Glutamatergic neuron (in vitro differentiated cells): ENCODE measurements at regions not wholly inside any gene's neighbourhood (a gene's known extent, or its start where the extent isn't known, plus 50 kb on each side); places are given as distances from the start of the nearest gene placed in this dataset.

ENCODE experiments used
- DNase-seq: peaks from one replicate; pipeline ENCODE4 v3.0.0; 2022
- H3K27ac Mint-ChIP-seq: one replicate; pipeline ENCODE4 v1.8.0; 2020; ENCODE audit warnings: mild to moderate bottlenecking, mixed read lengths, inconsistent platforms; ENCODE audit not compliant: unreplicated experiment
- H3K27me3 Mint-ChIP-seq: one replicate; pipeline ENCODE4 v1.8.0; 2020; ENCODE audit warnings: mild to moderate bottlenecking, moderate library complexity, mixed read lengths, inconsistent platforms; ENCODE audit not compliant: unreplicated experiment
- H3K36me3 Mint-ChIP-seq: one replicate; pipeline ENCODE4 v1.8.0; 2020; ENCODE audit warnings: mild to moderate bottlenecking, mixed read lengths, inconsistent platforms; ENCODE audit not compliant: unreplicated experiment
- H3K4me1 Mint-ChIP-seq: one replicate; pipeline ENCODE4 v1.8.0; 2020; ENCODE audit warnings: mild to moderate bottlenecking, low read depth, mixed read lengths, inconsistent platforms; ENCODE audit not compliant: unreplicated experiment
- H3K4me3 Mint-ChIP-seq: one replicate; pipeline ENCODE4 v1.8.0; 2020; ENCODE audit warnings: mild to moderate bottlenecking, mixed read lengths, inconsistent platforms; ENCODE audit not compliant: unreplicated experiment
- H3K9me3 Mint-ChIP-seq: one replicate; pipeline ENCODE4 v1.8.0; 2020; ENCODE audit warnings: mild to moderate bottlenecking, moderate library complexity, mixed read lengths, inconsistent platforms; ENCODE audit not compliant: unreplicated experiment
- TF ChIP-seq, protein P1 (sequence below): fragments of 200-600 bp; sonication (generic); IDR thresholded peaks from one replicate; pipeline ENCODE4 v1.5.0; 2021; ENCODE audit not compliant: partially characterized antibody, unreplicated experiment

DNA sequence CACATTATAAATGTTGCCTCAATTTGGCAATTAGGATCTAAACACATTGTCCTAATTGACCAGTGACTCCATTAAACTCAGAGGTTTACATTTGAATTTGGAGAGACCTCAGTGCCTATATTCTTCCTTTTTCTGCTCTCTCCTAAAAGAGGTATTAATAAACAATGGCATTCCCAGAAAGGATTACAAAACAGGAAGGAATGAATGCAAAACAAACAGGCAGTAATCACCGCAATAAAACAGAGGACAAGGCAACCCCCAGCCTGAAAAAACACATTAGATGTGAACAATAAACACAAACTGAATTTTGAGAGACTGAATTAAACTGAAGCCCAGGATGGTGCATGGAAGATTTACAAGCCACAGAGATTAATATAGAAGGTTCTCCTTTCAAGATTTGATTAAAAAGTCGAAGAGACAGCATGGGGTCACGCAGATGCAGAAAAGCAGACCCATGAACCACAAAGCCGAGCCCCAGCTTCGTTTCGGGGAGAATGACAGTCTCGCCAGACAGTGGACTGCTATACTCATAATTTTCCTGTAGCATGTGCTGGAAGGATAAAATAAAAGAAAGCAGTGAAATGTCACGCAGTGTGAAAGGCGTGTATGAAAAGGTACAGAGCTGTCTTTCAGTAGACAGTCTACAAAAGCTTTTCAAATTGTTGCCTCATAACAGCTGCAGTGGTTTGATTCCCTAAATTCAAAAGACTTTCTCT, 503.0 kb downstream of the LIG4 start:
- TF ChIP-seq, protein P1, sequence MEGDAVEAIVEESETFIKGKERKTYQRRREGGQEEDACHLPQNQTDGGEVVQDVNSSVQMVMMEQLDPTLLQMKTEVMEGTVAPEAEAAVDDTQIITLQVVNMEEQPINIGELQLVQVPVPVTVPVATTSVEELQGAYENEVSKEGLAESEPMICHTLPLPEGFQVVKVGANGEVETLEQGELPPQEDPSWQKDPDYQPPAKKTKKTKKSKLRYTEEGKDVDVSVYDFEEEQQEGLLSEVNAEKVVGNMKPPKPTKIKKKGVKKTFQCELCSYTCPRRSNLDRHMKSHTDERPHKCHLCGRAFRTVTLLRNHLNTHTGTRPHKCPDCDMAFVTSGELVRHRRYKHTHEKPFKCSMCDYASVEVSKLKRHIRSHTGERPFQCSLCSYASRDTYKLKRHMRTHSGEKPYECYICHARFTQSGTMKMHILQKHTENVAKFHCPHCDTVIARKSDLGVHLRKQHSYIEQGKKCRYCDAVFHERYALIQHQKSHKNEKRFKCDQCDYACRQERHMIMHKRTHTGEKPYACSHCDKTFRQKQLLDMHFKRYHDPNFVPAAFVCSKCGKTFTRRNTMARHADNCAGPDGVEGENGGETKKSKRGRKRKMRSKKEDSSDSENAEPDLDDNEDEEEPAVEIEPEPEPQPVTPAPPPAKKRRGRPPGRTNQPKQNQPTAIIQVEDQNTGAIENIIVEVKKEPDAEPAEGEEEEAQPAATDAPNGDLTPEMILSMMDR, result no peak
- Mint-ChIP-seq H3K27ac (no peak overlapping the region), H3K4me1 (peaks cover 9% of the 10 kb centered on the region), H3K36me3 (no peaks in the 10 kb centered on the region), H3K27me3 (peaks cover 4% of the 10 kb centered on the region), H3K4me3 (no peak overlapping the region), H3K9me3 (no peaks in the 10 kb centered on the region)
- no peak for DNase-seq

DNA sequence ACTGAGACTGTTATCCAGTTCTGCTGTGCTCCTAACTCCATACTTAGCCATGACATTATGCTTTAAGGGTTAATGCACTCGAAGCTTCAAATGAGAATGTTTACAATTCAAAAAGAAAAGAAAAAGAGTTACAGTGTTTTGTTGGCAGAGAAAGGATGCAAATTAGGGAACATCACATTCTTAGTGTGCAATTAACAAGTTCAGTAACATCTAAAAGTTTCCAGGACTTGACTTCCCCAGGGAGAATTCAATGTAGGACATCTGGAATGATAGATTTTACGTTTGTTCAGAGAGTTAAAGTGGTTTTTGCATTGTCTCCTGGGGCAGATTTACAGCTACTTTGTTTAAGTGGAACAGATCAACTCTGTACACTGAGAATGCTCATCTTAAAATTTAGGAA, 525.2 kb downstream of the LIG4 start:
- Mint-ChIP-seq H3K4me3 (no peak overlapping the region), H3K4me1 (peaks cover 30% of the 10 kb centered on the region), H3K9me3 (no peaks in the 10 kb centered on the region), H3K36me3 (no peaks in the 10 kb centered on the region), H3K27ac (no peak overlapping the region), H3K27me3 (no peaks in the 10 kb centered on the region)
- no peak for DNase-seq
- TF ChIP-seq, protein P1, result no peak

DNA sequence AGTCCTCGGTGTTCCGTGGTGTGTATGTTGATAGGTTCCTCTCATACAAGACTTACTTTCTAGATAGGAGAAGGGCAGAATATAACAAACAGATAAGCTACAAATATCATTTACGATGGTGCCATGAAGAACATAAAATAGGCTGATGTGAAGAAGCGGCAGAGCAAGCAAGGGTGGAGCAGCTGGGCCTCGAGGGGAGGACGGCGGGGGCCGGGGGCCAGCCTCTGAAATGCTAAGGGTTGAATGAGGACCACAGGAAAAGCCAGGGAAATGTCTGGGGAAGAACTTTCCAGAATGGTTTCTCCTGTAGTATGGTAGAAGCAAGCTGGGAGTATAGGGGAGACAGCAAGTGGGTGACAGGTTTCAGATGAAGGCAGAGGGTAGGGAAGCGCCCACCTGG, 529.5 kb downstream of the LIG4 start:
- no peak for DNase-seq
- Mint-ChIP-seq H3K27me3 (no peaks in the 10 kb centered on the region), H3K4me1 (peaks cover 50% of the 10 kb centered on the region)

DNA sequence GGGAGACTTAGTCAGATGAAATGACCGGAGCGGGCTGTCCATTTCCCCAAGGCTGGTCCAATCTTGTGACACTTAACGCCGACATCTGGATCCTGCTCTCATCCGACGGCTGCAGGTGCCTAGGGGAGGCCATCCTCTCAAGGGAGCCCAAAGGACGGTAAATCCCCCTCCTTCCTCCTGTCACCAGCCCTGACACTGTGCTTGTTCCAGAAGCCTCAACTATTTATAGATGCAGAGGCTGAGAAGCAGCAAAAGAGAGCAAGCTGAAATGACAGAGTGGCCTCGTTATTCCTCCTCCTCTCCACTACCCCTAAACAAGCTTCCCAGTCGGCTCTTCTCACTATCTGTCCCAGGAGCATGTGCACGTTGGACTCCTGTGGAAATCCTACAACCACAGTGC, 533.7 kb downstream of the LIG4 start:
- H3K4me3 Mint-ChIP-seq, result peak overlapping the region; percentile 56
- H3K36me3 Mint-ChIP-seq, result no peaks in the 10 kb centered on the region
- TF ChIP-seq, protein P1, result no peak
- H3K27me3 Mint-ChIP-seq, result no peaks in the 10 kb centered on the region
- peaks cover 28% of the 10 kb centered on the region for H3K4me1 Mint-ChIP-seq
- H3K9me3 Mint-ChIP-seq, result peaks cover 2% of the 10 kb centered on the region
- DNase-seq, result peak; percentile 25
- H3K27ac Mint-ChIP-seq, result peak overlapping the region; percentile 82

More for the DNA sequence above, 529.5 kb downstream of the LIG4 start:
- H3K36me3 Mint-ChIP-seq, result no peaks in the 10 kb centered on the region
- TF ChIP-seq, protein P1, result no peak
- H3K4me3 Mint-ChIP-seq, result peak overlapping the region; percentile 8
- peak overlapping the region; percentile 1 for H3K27ac Mint-ChIP-seq
- H3K9me3 Mint-ChIP-seq, result no peaks in the 10 kb centered on the region

DNA sequence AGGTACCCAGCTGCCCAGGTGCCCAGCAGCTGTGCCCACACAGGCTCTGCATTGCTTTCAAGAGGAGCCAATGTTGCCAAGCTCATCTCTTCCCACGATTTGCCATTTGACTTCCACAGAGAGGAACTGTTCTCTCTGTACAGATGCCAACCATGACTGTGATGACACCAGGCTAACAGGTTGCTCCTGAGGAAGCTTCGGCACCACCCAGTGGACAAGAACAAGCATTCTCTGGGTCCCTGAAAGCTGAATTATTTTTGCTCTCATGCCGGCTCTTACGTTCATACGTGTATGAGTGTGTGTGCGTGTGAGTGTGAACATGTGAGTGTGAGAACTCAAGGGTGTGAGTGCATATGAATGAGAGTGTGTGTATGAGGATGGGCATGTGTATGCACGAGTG, 535.2 kb downstream of the LIG4 start:
- Mint-ChIP-seq H3K9me3 (peaks cover 2% of the 10 kb centered on the region), H3K27ac (no peak overlapping the region), H3K4me1 (peaks cover 26% of the 10 kb centered on the region), H3K36me3 (no peaks in the 10 kb centered on the region), H3K27me3 (no peaks in the 10 kb centered on the region), H3K4me3 (no peak overlapping the region)
- TF ChIP-seq, protein P1, result no peak
- DNase-seq, result no peak
